ENCODE measurements at regions not wholly inside any gene's neighbourhood (a gene's known extent, or its start where the extent isn't known, plus 50 kb on each side); places are given as distances from the start of the nearest gene placed in this dataset.

DNA sequence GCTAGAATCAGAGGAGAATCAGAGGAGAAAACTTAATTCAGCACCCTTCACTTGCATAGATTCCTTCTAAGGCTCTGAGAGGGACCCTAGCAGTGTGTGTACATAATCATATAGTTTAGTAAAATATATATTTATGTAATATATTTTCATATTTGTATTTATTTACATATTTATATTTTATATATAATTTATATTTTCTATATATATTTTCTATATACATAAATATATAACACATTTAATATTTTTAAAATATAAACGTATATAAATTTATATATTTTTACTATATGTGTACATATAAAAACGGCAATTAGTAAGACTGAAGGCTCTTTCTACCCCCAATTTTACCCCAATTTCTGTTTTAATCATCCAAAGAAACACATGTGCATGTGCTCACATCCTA lies 80.3 kb downstream of the NXPE2 start:
- DNase-seq (ENCODE audit: low read depth in 2 of 2): no peak

DNA sequence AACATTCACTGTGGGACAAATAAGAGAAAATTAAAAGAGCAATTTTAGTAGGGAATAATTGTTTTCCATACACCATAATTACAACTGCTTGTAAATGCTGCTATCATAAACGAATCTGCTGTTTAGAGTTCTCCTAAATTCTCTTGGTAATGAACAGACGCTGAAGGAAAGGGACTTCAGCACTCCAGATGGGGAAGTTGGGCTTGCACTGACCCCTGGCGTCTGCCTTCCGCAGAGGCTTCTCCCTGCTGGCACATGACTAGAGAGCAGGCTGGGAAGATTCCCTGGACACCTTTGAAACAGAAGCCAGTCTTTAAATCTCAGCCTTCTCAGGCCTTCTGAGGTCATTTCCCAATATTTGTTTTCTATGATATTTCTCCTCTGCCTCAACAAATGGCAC lies 84.1 kb downstream of the NXPE2 start:
- no peak for DNase-seq (ENCODE audit: low read depth in 2 of 2)

DNA sequence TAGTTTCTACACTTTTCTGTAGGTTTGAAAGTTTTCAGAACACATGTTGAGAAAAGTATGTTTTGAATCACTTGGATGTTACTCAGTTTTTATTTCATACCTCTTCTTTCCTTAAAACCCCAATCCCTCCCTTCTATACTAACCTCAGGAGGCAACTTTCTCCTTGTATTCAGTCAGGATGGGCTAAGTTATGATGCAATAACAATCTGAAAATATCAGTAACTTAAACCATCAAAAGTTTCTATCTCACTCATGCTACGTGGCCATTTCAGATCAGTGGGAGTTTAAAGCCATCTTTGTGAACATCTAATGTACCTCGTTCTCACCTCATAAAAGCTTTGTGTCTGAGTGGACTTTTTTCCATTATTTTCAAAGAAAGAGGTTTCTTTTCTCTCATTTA lies 86.2 kb downstream of the NXPE2 start:
- no peak for DNase-seq (ENCODE audit: low read depth in 2 of 2)

DNA sequence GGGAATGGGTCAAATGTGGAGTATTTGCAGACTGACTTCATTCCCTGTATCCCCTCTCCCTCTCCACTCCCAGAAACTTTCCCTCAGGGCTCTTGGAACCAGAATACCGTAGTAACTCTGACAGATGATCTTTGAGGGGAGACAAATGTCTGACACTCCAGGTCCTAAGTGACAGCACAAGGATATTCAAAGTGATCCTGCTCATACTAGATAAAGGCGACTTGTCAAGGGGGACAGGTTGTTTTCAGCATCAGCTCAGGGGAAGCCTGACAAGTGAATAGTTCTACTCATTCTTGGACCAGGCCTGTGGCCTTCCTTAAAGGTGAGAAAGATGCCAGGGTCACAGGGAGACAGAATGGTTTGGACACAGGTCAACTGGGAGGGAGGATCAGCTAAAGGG lies 92.8 kb downstream of the NXPE2 start:
- DNase-seq (ENCODE audit: low read depth in 2 of 2): no peak

DNA sequence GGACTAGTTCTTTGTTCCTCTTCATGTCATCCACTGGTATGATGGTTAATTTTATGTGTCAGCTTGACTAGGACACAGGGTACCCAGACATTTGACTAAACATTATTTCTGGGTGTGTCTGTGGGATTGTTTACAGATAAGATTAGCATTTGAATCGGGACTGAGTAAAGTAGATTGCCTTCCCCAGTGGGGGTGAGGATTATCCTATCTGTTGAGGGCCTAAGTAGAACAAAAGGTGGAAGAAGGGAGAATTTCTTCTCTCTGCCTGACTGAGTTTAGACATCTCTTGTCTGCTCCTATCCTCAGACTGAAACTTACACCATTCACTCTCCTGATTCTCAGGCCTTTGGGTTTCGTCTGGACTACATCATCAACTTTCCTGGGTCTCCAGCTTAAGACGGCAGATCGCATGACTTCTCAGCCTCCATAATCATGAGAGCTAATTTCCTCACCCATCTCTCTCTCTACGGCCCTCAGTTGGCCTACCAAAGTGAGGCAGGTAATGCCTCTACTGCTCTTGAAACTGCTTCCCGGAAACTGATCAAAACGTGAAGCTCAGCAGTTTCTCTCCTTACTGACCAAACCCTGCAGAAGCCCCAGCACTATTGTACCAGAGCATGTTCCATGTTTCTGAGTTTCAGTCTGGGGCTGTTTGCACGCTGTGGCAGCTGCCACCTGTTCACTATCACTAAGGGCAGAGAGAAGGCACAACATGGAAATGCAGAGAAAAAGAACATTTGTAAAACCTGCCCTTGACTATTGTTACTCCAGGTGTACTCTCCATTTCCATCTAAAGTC lies 95.4 kb downstream of the NXPE2 start:
- no peak for DNase-seq (ENCODE audit: low read depth in 2 of 2)

DNA sequence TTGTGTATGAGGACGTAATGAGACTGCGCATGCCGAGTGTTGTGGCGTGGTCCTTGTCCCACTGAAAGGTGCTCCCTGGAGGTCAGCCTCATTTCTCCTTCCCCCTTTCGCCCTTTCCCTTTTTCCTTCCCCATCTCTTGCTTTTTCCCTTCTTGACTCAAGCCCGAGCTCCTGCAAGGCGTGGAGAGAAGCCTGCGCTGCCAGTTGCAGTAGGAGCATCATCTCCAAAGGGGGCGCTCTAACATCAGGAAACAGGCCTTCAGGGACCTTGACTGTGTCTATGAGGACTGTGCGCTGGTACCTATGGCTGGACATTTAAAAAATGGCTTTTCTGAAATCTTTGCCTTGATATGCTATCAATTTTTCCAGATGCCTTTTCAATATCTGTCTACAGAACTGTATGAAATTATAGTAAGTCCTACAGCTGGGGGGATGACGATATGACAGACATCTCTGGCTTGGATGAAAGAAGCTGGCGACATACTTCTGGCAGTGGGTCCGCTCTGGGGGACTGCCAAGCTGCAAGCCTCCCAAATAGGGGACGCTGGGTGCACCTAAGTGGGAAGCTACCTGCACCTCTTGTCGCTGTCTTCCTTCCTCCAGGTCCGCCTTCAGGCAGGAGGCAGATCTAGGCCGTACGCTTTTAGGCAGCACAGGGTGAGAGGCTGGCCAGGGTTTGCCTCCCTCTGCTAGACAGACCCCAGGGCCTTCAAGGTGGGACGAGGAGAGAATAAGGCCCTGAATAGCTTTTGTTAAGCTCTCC lies 96.5 kb downstream of the NXPE2 start:
- peak; percentile 4 to 18 for DNase-seq (ENCODE audit: low read depth in 2 of 2)

DNA sequence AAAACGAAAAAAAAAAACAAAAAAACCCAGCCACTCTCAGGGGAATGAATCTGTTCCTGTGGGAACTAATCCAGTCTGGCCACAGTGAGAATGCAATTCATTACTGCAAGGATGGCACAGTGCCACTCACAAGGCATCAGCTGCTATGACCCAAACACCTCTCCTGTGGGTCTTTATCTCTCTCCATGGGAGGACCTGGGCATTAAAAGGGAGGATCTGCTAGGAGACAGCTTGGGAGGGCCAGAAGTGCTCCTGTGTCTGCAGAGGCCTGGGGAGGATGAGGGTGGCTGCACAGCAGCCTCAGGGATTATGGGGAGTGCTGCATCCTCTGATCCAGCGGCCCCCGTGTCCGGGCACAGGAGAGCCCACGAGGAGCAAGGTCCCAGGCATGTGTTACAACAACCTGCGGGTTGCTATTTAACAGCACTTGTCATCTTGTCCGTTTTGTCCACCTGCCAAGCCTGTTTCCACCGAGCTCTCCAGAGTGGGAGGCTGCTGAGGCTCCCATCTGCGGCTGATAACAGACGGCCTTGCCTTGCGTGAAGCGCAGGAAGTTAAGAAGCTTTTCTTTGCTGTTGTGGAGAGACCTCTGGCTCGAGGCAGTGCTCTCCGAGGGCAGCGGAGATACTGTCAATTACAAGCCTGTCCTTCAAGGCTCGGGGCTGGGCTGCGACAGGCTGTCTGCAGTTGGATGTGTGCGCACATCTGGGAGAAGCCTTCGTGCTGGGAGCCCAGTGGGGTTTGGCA lies 97.7 kb downstream of the NXPE2 start:
- DNase-seq (ENCODE audit: low read depth in 2 of 2): no peak

DNA sequence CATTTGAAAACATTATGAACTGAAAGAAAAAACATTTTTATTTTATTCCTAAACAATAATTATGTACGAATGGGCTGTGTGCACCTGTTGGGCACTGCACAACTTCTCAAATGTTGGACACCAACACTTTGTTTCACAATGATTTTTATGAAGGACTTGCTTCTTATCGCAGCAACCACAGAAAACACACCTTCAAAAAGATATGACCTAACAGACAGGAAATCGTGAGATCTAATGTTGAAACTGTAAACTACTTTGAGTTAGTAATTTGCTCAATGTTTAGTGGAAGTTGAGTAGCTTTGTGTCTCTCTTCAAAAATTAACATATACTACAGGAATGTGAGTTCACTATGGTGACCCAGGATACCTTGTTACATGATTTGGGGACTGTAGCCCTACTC lies 98.6 kb downstream of the NXPE2 start:
- DNase-seq (ENCODE audit: low read depth in 2 of 2): no peak

DNA sequence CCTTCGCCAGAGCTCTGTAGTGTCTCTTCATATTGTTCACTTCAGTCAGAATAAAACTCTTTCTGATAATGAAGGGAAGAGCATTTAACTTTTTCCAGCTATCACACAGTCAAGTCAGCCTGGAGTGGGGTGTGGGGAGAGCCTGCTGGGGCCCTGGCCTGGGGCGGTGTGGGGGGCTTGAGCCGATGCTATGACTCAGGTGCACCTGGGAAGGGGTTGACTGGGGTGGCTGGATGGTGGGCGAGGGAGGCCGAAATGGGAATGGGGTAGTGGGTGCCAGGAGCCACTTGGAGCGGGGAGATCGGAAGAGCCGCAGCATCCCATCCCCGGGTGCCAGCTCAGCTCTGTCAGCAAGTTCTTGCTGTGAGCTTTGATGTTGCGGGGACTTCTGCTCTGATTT lies 100.9 kb downstream of the NXPE2 start:
- DNase-seq (ENCODE audit: low read depth in 2 of 2): no peak

DNA sequence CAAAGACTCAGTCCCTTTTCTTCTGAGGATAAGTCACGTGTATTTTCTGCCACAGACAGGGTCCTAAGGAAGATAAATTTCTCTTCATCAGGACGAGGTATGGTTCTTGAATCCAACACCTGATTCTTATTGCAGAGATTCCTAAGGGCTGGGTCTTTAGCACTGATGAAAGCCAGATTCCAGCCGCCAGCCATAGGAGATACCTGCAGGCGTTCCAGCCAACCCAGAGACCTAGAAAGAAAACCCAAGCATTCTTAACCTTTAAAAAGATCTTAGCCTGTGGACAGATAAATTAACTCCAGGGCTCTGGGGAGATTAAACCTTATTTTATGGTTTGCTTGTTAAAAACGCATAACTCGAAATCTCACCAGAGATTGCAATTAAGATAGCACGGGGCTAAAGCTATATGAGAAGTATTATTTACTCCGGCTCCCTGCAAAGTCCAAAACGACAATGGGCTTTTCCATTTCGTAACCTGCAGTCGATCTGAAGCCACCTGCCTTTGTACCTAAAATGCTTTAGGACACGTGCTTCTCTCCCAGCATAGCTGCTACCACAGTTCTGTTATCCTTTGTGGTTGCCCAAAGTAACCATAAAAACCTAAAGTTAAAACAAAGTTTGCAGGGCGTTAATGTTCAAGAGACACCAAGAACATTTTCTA lies 104.5 kb downstream of the NXPE2 start:
- DNase-seq (ENCODE audit: low read depth in 2 of 2): no peak

DNA sequence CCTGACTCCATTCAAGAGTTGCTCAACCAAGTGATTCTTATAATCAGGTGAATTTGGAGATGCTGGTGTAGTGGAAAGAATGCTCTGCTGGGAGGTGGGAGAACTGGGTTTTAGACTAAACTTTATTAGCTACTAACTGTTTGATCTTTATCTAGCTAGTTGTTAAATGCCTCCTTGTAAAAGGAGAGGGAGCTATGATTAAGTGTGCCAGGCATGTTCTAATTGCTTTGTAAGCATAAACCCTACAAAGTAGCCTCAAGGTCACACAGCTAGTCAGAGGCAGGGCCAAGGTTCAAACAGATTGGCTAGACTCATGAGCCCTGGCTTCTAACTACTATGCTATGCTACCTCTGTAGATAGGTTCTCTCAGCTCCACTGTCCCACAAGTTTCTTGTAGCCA lies 105.5 kb downstream of the NXPE2 start:
- DNase-seq (ENCODE audit: low read depth in 2 of 2): no peak

DNA sequence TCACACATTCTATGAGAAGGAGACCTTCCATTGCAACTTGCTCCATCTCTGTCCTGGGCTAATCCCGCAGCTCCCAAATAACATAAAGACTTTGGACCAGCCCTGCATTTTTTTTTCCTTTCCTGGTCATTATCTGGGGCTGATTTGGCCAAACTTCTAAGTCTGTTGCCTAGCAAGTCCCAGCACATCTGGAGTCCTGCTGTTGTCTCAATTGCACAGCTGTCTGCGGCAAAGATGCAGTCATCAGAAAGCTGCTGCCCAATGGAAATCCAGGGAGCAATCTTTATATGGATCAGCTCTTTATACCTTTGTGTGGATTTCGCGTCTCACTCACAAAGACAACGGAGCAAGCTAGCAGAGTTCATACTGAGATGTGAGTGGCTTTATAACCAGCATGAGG lies 105.9 kb downstream of the NXPE2 start:
- no peak for DNase-seq (ENCODE audit: low read depth in 2 of 2)

DNA sequence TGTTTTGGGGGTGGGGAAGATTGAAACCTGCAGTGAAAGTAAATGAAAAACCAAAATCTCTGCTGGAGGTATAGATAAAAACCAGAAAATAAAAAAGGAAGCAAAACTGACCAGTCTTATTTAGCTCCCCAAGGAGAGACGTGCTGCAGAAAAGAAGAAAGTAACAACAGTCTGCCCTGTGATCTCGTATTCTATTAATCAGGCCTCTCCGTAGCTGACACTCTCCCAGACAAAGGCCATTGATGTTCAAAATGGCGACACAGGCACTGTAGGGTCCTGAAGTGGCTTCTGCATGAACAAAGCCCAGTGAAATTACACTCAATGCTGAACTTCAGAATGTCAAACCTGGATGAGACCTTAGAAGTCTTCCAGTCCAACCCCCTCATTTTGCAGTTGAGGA lies 106.6 kb downstream of the NXPE2 start:
- no peak for DNase-seq (ENCODE audit: low read depth in 2 of 2)

DNA sequence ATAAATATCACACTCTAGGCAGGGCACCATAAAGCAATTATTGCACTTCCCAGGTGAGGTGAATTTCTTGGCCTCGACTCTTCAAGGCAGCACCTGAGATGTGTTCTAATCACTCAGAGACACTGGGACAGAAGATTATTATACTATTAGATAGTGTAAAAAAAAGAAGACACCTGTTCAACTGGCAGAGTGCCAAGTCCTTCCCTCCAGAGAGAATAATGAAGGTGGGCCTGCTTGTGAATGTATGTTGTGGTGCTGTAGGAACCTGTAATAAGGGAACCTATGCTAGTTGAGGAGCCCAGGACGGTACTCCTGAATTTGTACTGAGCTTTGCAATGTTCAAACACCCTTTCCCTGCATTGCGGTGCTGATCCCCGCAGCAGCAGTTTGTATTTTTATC lies 107.5 kb downstream of the NXPE2 start:
- no peak for DNase-seq (ENCODE audit: low read depth in 2 of 2)

DNA sequence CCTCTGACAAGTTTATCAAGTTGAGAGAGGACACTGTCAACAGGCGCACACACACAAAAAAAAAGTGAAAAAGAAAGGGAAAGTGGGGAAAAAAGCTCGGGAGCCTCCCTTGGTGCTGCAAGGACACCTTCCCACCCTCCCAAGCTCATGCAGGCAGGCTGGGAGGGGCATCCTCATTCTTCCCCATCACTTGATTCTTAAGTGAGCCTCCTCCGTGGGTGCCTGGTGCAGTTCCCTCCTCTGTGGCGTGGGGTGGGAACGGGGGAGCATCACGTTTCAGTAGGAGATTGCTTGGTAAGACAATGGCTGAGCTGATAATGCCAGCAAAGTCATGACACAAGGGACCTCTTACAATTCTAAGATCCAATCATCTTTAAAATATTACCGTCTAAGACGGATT lies 108.8 kb downstream of the NXPE2 start:
- no peak for DNase-seq (ENCODE audit: low read depth in 2 of 2)

DNA sequence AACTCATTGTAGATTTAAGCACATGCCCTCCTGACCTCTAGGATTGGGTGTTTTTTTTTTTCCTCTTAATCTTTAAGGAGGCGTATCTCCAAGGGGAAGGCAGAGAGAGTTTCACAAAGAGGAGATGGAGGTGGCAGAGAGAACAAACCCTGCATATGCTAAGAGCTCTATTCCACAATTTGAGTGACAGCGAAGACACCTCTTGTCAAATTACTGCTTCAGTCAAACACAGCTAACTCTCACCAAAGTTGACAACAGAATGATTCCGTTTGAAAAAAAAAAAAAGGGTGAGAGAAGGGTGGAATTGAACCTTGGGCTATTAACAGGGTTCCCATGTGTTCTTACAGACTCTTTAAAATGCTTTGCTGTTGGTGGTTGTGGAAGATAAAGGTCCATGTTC lies 112.6 kb downstream of the NXPE2 start:
- DNase-seq (ENCODE audit: low read depth in 2 of 2): no peak

DNA sequence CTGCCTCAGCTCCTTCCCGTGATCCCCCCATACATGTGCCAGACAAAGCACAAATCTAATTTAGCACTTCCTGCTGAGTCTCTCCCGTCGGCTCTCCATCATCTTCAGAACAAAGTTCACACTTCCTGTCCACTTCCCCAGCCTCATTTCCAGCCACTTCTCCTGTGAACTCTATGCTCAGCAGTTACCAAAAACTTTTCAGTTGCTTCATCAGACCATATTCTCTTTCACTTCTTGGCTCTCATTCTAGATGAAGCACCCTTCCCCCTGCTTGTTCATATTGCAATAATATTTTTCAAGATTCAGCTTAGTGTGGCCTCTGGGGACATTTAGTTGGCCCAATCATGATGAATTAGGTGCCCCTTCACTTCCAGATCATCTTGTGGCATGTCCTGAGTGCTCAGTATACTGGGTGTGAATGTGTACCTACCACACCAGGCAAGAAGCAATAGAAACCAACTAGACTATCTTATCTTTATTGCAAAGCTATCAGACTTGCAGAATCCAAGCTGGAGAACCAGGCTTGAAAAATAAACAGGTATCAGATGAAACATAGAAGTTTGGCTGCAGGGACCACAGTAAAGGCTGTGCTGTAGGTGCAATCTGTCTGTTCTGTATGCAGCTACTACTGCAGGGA lies 115.8 kb downstream of the NXPE2 start:
- no peak for DNase-seq (ENCODE audit: low read depth in 2 of 2)

DNA sequence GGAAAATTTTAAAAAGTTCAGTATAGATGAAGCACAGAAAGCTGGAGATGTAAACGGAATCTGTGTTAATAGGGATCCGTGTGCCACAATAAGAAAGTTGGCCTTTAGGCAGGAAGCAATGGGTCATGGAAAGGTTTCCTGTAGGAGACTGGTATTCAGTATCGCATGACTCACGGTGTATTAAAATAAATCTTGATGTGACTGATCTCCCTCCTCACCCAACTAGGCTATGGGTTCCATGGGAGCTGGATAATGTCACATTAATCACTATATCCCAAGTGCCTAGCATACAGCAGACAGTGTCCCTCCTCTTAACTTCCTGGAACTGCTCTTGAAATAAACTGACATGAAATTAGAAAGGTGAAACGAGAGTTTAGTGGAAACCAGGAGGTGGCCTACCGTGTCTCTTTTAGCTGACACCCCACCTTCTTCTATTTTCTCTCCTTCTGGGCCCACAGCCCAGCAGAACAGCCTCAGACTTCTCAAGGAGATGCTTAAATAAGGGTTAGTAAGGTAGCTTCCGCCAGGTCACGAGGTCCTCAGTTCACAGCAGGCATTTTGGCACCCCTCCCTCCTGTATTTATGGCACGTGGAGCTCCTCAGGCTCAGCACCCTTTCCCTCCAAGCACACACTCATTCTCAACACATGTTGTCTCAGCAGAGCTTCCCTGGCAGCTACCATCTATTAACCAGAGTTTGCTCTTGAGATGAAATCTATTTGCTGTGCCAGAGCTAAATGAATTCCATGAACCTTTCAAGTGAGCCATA lies 118.8 kb downstream of the NXPE2 start:
- no peak for DNase-seq (ENCODE audit: low read depth in 2 of 2)

DNA sequence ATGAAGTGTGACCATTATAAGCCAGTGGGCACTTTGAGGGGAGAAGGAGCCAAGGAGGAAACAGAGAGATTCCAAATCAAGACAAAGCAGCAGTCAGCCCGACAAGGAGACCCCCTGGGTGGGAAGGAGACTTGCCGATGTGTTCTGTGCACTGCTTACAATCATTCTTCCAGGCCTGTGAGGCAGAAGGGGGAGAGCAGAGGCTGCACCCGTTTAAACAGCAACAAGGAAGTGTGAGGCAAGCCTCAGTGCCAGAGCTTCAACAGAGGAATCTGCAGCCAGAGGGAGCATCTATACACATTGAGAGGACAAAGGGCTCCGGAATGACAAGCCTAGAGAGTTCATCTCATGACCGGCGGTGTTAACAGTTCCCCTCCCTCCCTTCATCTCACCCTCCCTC lies 121.1 kb downstream of the NXPE2 start:
- DNase-seq (ENCODE audit: low read depth in 2 of 2): no peak

DNA sequence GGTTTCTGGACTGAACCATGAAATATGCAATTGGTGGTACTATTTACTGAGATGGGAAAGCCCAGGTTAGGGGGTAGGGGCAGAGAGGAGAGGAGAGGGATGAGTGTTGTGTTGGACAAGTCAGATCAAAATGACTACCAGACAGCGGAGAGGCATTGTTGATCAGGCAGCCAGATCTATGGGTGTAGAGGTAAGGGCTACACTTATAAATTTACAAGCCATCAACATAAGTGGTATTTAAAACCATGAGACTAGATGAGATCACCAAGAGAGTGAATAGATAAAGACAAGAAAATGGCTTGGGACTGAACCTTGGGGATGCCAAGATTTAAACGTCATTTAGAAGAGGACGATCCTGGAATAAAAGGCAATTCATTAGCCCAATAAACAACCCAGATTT lies 123.4 kb downstream of the NXPE2 start:
- no peak for DNase-seq (ENCODE audit: low read depth in 2 of 2)

DNA sequence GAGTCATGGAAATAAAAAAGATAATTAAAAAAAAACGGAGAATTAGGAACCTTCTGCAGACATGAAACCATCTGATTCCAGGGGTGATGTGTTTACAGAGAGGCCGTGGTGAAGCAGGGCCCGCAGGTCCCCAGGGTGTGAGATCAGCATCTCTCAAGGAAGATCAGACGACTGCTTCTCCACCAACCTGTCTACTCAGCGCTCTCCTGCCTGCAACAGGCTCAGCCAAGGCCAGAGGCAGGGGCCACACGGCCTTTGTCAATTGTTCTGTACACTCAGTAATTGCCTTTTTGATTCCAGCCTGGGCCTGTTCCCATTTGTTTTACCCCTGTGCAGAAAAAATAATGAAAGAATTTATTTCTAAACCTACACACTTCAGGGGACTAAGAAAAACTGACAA lies 124.6 kb downstream of the NXPE2 start:
- DNase-seq (ENCODE audit: low read depth in 2 of 2): no peak
